Smooth muscle cell (in vitro differentiated cells): ENCODE measurements at regions not wholly inside any gene's neighbourhood (a gene's known extent, or its start where the extent isn't known, plus 50 kb on each side); places are given as distances from the start of the nearest gene placed in this dataset.

Experiments used
- DNase-seq: peaks from one replicate; lab custom pipeline; 2025; ENCODE audit not compliant: unreplicated experiment; lab: John Stamatoyannopoulos, UW
- H2AFZ ChIP-seq: fragments of 200-600 bp; sonication (generic); 2 replicates; pipeline ENCODE4 v1.6.0; 2016; ENCODE audit warnings: antibody characterized with exemption, low read depth, mild to moderate bottlenecking
- H3F3A ChIP-seq: fragments of 200-600 bp; sonication (generic); 2 replicates; pipeline ENCODE4 v1.6.0; 2017; ENCODE audit warnings: antibody characterized with exemption, low read depth
- H3K27ac ChIP-seq: fragments of 200-600 bp; sonication (generic); 2 replicates; pipeline ENCODE4 v1.5.1; 2016; ENCODE audit warnings: low read depth, mild to moderate bottlenecking
- H3K27me3 ChIP-seq: fragments of 200-600 bp; sonication (generic); 2 replicates; pipeline ENCODE4 v1.6.1; 2016; ENCODE audit warnings: low read depth, mild to moderate bottlenecking
- H3K36me3 ChIP-seq: fragments of 200-600 bp; sonication (generic); 2 replicates; pipeline ENCODE4 v1.5.1; 2016; ENCODE audit warnings: low read depth
- H3K4me1 ChIP-seq: fragments of 200-600 bp; sonication (generic); 2 replicates; pipeline ENCODE4 v1.5.1; 2016; ENCODE audit warnings: low read depth
- H3K4me2 ChIP-seq: fragments of 200-600 bp; sonication (generic); 2 replicates; pipeline ENCODE4 v1.6.0; 2016; ENCODE audit warnings: mild to moderate bottlenecking
- H3K4me3 ChIP-seq: fragments of 200-600 bp; sonication (generic); 2 replicates; pipeline ENCODE4 v1.5.1; 2016; ENCODE audit warnings: mild to moderate bottlenecking
- H3K79me2 ChIP-seq: fragments of 200-600 bp; sonication (generic); 2 replicates; pipeline ENCODE4 v1.6.0; 2016; ENCODE audit warnings: low read depth, mild to moderate bottlenecking
- H3K9ac ChIP-seq: fragments of 200-600 bp; sonication (generic); 2 replicates; pipeline ENCODE4 v1.6.0; 2016; ENCODE audit warnings: low read depth
- H3K9me3 ChIP-seq: fragments of 200-600 bp; sonication (generic); replicated peaks from 2 replicates; pipeline ENCODE4 v1.5.1; 2016; ENCODE audit warnings: low read depth
- H4K20me1 ChIP-seq: fragments of 200-600 bp; sonication (generic); 2 replicates; pipeline ENCODE4 v1.6.0; 2016; ENCODE audit warnings: low read depth
- CTCF ChIP-seq: fragments of 200-600 bp; sonication (generic); IDR thresholded peaks from 2 replicates; pipeline ENCODE4 v1.5.1; 2017; ENCODE audit warnings: borderline replicate concordance, mild to moderate bottlenecking, antibody characterized with exemption; ENCODE audit not compliant: insufficient read depth, poor library complexity, severe bottlenecking
- WGBS: methylation state at CpG from one replicate; pipeline ENCODE4 v1.1.7; 2016; ENCODE audit warnings: low lambda C conversion rate; 5-methylcytosine and 5-hydroxymethylcytosine counted together

- 92% methylated on average over 3 of the region's 3 CpGs for WGBS
- H3K4me1 ChIP-seq = no peaks in the 10 kb centered on the region
- no peak for DNase-seq
- no peak overlapping the region for H3K4me2 ChIP-seq
- no peaks in the 10 kb centered on the region for H3K9me3 ChIP-seq
- no peak for TF ChIP-seq CTCF
- no peak overlapping the region for H3K4me3 ChIP-seq
- no peaks in the 10 kb centered on the region for H3F3A ChIP-seq
- H4K20me1 ChIP-seq = no peaks in the 10 kb centered on the region
- no peak overlapping the region for H3K27ac ChIP-seq
- no peak overlapping the region for H3K9ac ChIP-seq
- H3K79me2 ChIP-seq = no peaks in the 10 kb centered on the region
- H3K27me3 ChIP-seq = no peaks in the 10 kb centered on the region
- no peaks in the 10 kb centered on the region for H3K36me3 ChIP-seq
- no peak overlapping the region for H2AFZ ChIP-seq
These were observed 1128.2 kb downstream of the PLA2G4A start for GRCh38 chr1:187956975-187957374.

GRCh38 chr1:187958207-187958606 lies 1129.5 kb downstream of the PLA2G4A start:
- Histone ChIP-seq H3K9me3 (no peaks in the 10 kb centered on the region), H3K79me2 (no peaks in the 10 kb centered on the region), H3K9ac (no peak overlapping the region), H3K36me3 (no peaks in the 10 kb centered on the region), H2AFZ (no peak overlapping the region), H3F3A (no peaks in the 10 kb centered on the region), H3K4me3 (no peak overlapping the region), H3K4me1 (no peaks in the 10 kb centered on the region), H3K27me3 (no peaks in the 10 kb centered on the region), H3K27ac (no peak overlapping the region), H4K20me1 (no peaks in the 10 kb centered on the region), H3K4me2 (no peak overlapping the region)
- WGBS = 94% methylated on average over 6 of the region's 6 CpGs
- no peak for TF ChIP-seq CTCF
- no peak for DNase-seq

- TF ChIP-seq CTCF = no peak
- no peaks in the 10 kb centered on the region for H3F3A ChIP-seq
- 95% methylated on average over 3 of the region's 3 CpGs for WGBS
These were observed 1130.3 kb downstream of the PLA2G4A start for GRCh38 chr1:187959062-187959461.

GRCh38 chr1:187960125-187960638 lies 1131.4 kb downstream of the PLA2G4A start:
- no peak overlapping the region for H2AFZ ChIP-seq
- no peak overlapping the region for H3K4me2 ChIP-seq
- no peak for DNase-seq
- no peak overlapping the region for H3K27ac ChIP-seq
- no peaks in the 10 kb centered on the region for H3K9me3 ChIP-seq
- H3K9ac ChIP-seq = no peak overlapping the region
- no peaks in the 10 kb centered on the region for H3K4me1 ChIP-seq
- H3F3A ChIP-seq = no peaks in the 10 kb centered on the region
- H3K27me3 ChIP-seq = no peaks in the 10 kb centered on the region
- WGBS = 92% methylated on average over 3 of the region's 3 CpGs
- no peaks in the 10 kb centered on the region for H3K36me3 ChIP-seq
- TF ChIP-seq CTCF = no peak
- no peaks in the 10 kb centered on the region for H3K79me2 ChIP-seq
- no peak overlapping the region for H3K4me3 ChIP-seq
- H4K20me1 ChIP-seq = no peaks in the 10 kb centered on the region

More at GRCh38 chr1:187959062-187959461, 1130.3 kb downstream of the PLA2G4A start:
- Histone ChIP-seq H3K9ac (no peak overlapping the region), H4K20me1 (no peaks in the 10 kb centered on the region), H3K9me3 (no peaks in the 10 kb centered on the region), H3K27me3 (no peaks in the 10 kb centered on the region), H3K79me2 (no peaks in the 10 kb centered on the region), H3K4me3 (no peak overlapping the region), H3K27ac (no peak overlapping the region), H2AFZ (no peak overlapping the region), H3K4me1 (no peaks in the 10 kb centered on the region), H3K36me3 (no peaks in the 10 kb centered on the region), H3K4me2 (no peak overlapping the region)
- no peak for DNase-seq
